ENCODE measurements at regions not wholly inside any gene's neighbourhood (a gene's known extent, or its start where the extent isn't known, plus 50 kb on each side); places are given as distances from the start of the nearest gene placed in this dataset.

- TF ChIP-seq CTCF (IDR thresholded peaks at IDR 0.05; ENCODE audit: extremely low read depth, missing control alignments) = no peak
- no peak for DNase-seq (ENCODE audit: low spot score)
Observed at GRCh38 chr2:240244543-240244942, 104.1 kb upstream of the OTOS start.

GRCh38 chr2:240245184-240245583 is 104.7 kb upstream of the OTOS start:
- DNase-seq (ENCODE audit: low spot score) = no peak
- no peak for TF ChIP-seq CTCF (IDR thresholded peaks at IDR 0.05; ENCODE audit: extremely low read depth, missing control alignments)

- DNase-seq (ENCODE audit: low spot score) = no peak
- no peak for TF ChIP-seq CTCF (IDR thresholded peaks at IDR 0.05; ENCODE audit: extremely low read depth, missing control alignments)
Observed at GRCh38 chr2:240245706-240246105, 105.2 kb upstream of the OTOS start.

GRCh38 chr2:240246173-240246820 is 105.8 kb upstream of the OTOS start:
- no peak for DNase-seq (ENCODE audit: low spot score)
- no peak for TF ChIP-seq CTCF (IDR thresholded peaks at IDR 0.05; ENCODE audit: extremely low read depth, missing control alignments)

- no peak for TF ChIP-seq CTCF (IDR thresholded peaks at IDR 0.05; ENCODE audit: extremely low read depth, missing control alignments)
Observed at GRCh38 chr2:240247241-240247867, 106.9 kb upstream of the OTOS start.

GRCh38 chr2:240247868-240248720 is 107.6 kb upstream of the OTOS start:
- no peak for DNase-seq (ENCODE audit: low spot score)
- TF ChIP-seq CTCF (IDR thresholded peaks at IDR 0.05; ENCODE audit: extremely low read depth, missing control alignments) = no peak

More at GRCh38 chr2:240247241-240247867, 106.9 kb upstream of the OTOS start:
- DNase-seq (ENCODE audit: low spot score) = no peak
